ENCODE measurements at regions not wholly inside any gene's neighbourhood (a gene's known extent, or its start where the extent isn't known, plus 50 kb on each side); places are given as distances from the start of the nearest gene placed in this dataset.

DNA sequence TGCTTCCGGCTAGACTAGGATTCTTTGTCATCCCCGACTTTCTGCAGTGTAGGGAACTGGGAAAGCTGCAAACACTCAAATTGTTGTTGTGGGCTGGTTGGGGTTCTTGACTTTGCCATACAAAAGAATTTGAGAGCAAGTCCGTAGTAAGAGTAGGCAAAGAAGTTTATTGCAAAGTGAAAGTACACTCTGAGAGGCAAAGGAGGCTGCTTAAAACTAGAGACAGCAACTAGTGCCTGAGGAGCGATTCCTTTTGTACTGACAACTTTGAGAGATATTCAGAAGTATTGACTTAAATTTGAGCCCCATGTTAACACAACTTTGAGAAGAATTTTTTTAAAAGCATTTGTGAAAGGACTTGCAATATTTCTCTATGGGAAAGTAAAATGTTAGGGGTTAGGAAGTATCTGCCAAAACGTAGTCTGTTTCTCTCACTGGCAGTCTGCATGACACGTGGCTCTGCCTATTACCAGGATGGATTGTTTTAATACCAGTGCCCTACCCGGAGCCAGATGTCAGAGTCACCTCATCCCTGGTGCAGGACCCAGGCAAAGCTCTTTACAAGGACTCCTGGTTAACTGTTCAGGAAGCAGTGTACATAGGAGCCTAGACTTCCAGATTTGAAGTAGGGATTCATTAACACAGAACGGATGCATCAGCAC lies 85.0 kb upstream of the CLPB start:
- Mint-ChIP-seq H3K27ac (no peak overlapping the region), H3K4me1 (peaks cover 39% of the 10 kb centered on the region), H3K4me3 (no peak overlapping the region), H3K9me3 (peaks cover 17% of the 10 kb centered on the region), H3K27me3 (ENCODE audit: insufficient read depth) (peaks cover 43% of the 10 kb centered on the region), H3K36me3 (ENCODE audit: low read depth) (no peaks in the 10 kb centered on the region)
- Histone ChIP-seq H3K4me1 (ENCODE audit: control insufficient read depth, insufficient read depth, low read length) (no peaks in the 10 kb centered on the region), H3K27ac (ENCODE audit: low read depth, low read length) (no peak overlapping the region), H3K4me3 (ENCODE audit: low read length) (no peak overlapping the region), H3K27me3 (ENCODE audit: control insufficient read depth, insufficient read depth, low read length, poor library complexity, severe bottlenecking) (peaks cover 35% of the 10 kb centered on the region), H3K9me3 (ENCODE audit: control insufficient read depth, low read length) (peaks cover 14% of the 10 kb centered on the region), H3K36me3 (ENCODE audit: control insufficient read depth, insufficient read depth, low read length) (no peaks in the 10 kb centered on the region), H3K9ac (ENCODE audit: extremely low read depth, low read length, poor library complexity, severe bottlenecking) (no peak overlapping the region)
- TF ChIP-seq, protein P1, sequence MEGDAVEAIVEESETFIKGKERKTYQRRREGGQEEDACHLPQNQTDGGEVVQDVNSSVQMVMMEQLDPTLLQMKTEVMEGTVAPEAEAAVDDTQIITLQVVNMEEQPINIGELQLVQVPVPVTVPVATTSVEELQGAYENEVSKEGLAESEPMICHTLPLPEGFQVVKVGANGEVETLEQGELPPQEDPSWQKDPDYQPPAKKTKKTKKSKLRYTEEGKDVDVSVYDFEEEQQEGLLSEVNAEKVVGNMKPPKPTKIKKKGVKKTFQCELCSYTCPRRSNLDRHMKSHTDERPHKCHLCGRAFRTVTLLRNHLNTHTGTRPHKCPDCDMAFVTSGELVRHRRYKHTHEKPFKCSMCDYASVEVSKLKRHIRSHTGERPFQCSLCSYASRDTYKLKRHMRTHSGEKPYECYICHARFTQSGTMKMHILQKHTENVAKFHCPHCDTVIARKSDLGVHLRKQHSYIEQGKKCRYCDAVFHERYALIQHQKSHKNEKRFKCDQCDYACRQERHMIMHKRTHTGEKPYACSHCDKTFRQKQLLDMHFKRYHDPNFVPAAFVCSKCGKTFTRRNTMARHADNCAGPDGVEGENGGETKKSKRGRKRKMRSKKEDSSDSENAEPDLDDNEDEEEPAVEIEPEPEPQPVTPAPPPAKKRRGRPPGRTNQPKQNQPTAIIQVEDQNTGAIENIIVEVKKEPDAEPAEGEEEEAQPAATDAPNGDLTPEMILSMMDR (conservative IDR thresholded peaks at IDR 0.05) = no peak
- no peak for DNase-seq
- WGBS, 2 experiments (ENCODE audit: insufficient coverage in 1 of 2, insufficient read length in 1 of 2) = 87 to 91% methylated on average over 4 to 7 of the region's 8 CpGs

- H3K27ac Mint-ChIP-seq = no peak overlapping the region
- H3K4me3 Mint-ChIP-seq = no peak overlapping the region
- no peak overlapping the region for H3K4me3 ChIP-seq (ENCODE audit: low read length)
- H3K36me3 ChIP-seq (ENCODE audit: control insufficient read depth, insufficient read depth, low read length) = no peaks in the 10 kb centered on the region
- 92 to 93% methylated on average over 3 of the region's 3 CpGs for WGBS, 2 experiments (ENCODE audit: insufficient coverage in 1 of 2, insufficient read length in 1 of 2)
- TF ChIP-seq, protein P1 (conservative IDR thresholded peaks at IDR 0.05) = no peak
- H3K9me3 Mint-ChIP-seq = peaks cover 52% of the 10 kb centered on the region
- H3K27me3 ChIP-seq (ENCODE audit: control insufficient read depth, insufficient read depth, low read length, poor library complexity, severe bottlenecking) = peaks cover 4% of the 10 kb centered on the region
- H3K27ac ChIP-seq (ENCODE audit: low read depth, low read length) = no peak overlapping the region
- H3K9ac ChIP-seq (ENCODE audit: extremely low read depth, low read length, poor library complexity, severe bottlenecking) = no peak overlapping the region
- DNase-seq = no peak
- no peaks in the 10 kb centered on the region for H3K4me1 ChIP-seq (ENCODE audit: control insufficient read depth, insufficient read depth, low read length)
- H3K4me1 Mint-ChIP-seq = peaks cover 14% of the 10 kb centered on the region
- H3K27me3 Mint-ChIP-seq (ENCODE audit: insufficient read depth) = peaks cover 39% of the 10 kb centered on the region
- peaks cover 50% of the 10 kb centered on the region for H3K9me3 ChIP-seq (ENCODE audit: control insufficient read depth, low read length)
- peaks cover 6% of the 10 kb centered on the region for H3K36me3 Mint-ChIP-seq (ENCODE audit: low read depth)
Measured at GRCh38 chr11:72514331-72514730, 80.0 kb upstream of the CLPB start.

GRCh38 chr11:72513411-72513810 lies 79.1 kb upstream of the CLPB start:
- no peak overlapping the region for H3K27ac Mint-ChIP-seq
- Histone ChIP-seq H3K4me1 (ENCODE audit: control insufficient read depth, insufficient read depth, low read length) (no peaks in the 10 kb centered on the region), H3K27ac (ENCODE audit: low read depth, low read length) (no peak overlapping the region), H3K9me3 (ENCODE audit: control insufficient read depth, low read length) (peaks cover 50% of the 10 kb centered on the region), H3K9ac (ENCODE audit: extremely low read depth, low read length, poor library complexity, severe bottlenecking) (no peak overlapping the region), H3K27me3 (ENCODE audit: control insufficient read depth, insufficient read depth, low read length, poor library complexity, severe bottlenecking) (peaks cover 4% of the 10 kb centered on the region), H3K4me3 (ENCODE audit: low read length) (no peak overlapping the region), H3K36me3 (ENCODE audit: control insufficient read depth, insufficient read depth, low read length) (no peaks in the 10 kb centered on the region)
- no peak overlapping the region for H3K4me3 Mint-ChIP-seq
- 84 to 100% methylated on average over 1 of the region's 1 CpG for WGBS, 2 experiments (ENCODE audit: insufficient coverage in 1 of 2, insufficient read length in 1 of 2)
- H3K4me1 Mint-ChIP-seq = peaks cover 10% of the 10 kb centered on the region
- H3K36me3 Mint-ChIP-seq (ENCODE audit: low read depth) = peaks cover 6% of the 10 kb centered on the region
- H3K9me3 Mint-ChIP-seq = peaks cover 59% of the 10 kb centered on the region
- DNase-seq = no peak
- peaks cover 39% of the 10 kb centered on the region for H3K27me3 Mint-ChIP-seq (ENCODE audit: insufficient read depth)
- TF ChIP-seq, protein P1 (conservative IDR thresholded peaks at IDR 0.05) = no peak
